ENCODE measurements at regions not wholly inside any gene's neighbourhood (a gene's known extent, or its start where the extent isn't known, plus 50 kb on each side); places are given as distances from the start of the nearest gene placed in this dataset.

- TF ChIP-seq KLF11 (CRISPR knock-in tag; IDR thresholded peaks at IDR 0.05): no peak
- TF ChIP-seq ZNF501 (CRISPR knock-in tag; IDR thresholded peaks at IDR 0.05): no peak
- no peak for TF ChIP-seq MAFF (IDR thresholded peaks at IDR 0.05; ENCODE audit: low read depth, low read length)
- no peak for TF ChIP-seq PAWR (CRISPR knock-in tag; IDR thresholded peaks at IDR 0.05; ENCODE audit: borderline replicate concordance)
- TF ChIP-seq TFAP4 (IDR thresholded peaks at IDR 0.05; ENCODE audit: borderline replicate concordance, low read depth): no peak
- TF ChIP-seq ZNF652 (CRISPR knock-in tag; IDR thresholded peaks at IDR 0.05; ENCODE audit: borderline replicate concordance, low read depth): no peak
- TF ChIP-seq ZNF121 (CRISPR knock-in tag; IDR thresholded peaks at IDR 0.05): no peak
- TF ChIP-seq CBX1 (IDR thresholded peaks at IDR 0.05; ENCODE audit: low read depth): no peak
- no peak for TF ChIP-seq CTCF (CRISPR knock-in tag; IDR thresholded peaks at IDR 0.05)
- TF ChIP-seq PAF1 (CRISPR knock-in tag; IDR thresholded peaks at IDR 0.05): no peak
- TF ChIP-seq RNF2 (conservative IDR thresholded peaks at IDR 0.05; ENCODE audit: low read depth): no peak
- no peak for TF ChIP-seq TOE1 (CRISPR knock-in tag; IDR thresholded peaks at IDR 0.05)
- TF ChIP-seq ZNF740 (CRISPR knock-in tag; IDR thresholded peaks at IDR 0.05): no peak
- no peak for TF ChIP-seq ATF3 (CRISPR knock-in tag; IDR thresholded peaks at IDR 0.05)
These were observed 642.4 kb upstream of the API5 start for GRCh38 chr11:42669248-42669976.
